Stimulated activated naive CD4-positive, alpha-beta T cell (primary cell): ENCODE measurements at regions not wholly inside any gene's neighbourhood (a gene's known extent, or its start where the extent isn't known, plus 50 kb on each side); places are given as distances from the start of the nearest gene placed in this dataset.

Source experiments
- DNase-seq, 6 experiments: peaks; one replicate each; lab custom pipeline; 2025; lab: John Stamatoyannopoulos, UW

GRCh38 chr4:89363786-89364185 lies 56.2 kb upstream of the GPRIN3 start:
- DNase-seq = no peak

GRCh38 chr4:89358935-89359638 lies 51.5 kb upstream of the GPRIN3 start:
- no peak for DNase-seq

- no peak for DNase-seq
These were observed 50.2 kb upstream of the GPRIN3 start for GRCh38 chr4:89357787-89358186.
